HG03135 (cell line): ENCODE measurements at regions not wholly inside any gene's neighbourhood (a gene's known extent, or its start where the extent isn't known, plus 50 kb on each side); places are given as distances from the start of the nearest gene placed in this dataset.

Experiments used
- ATAC-seq: cut with Tn5 transposase; IDR thresholded peaks from one replicate; pipeline ENCODE4 v1.9.1; 2021; ENCODE audit warnings: mild to moderate bottlenecking, moderate library complexity; ENCODE audit not compliant: unreplicated experiment

DNA sequence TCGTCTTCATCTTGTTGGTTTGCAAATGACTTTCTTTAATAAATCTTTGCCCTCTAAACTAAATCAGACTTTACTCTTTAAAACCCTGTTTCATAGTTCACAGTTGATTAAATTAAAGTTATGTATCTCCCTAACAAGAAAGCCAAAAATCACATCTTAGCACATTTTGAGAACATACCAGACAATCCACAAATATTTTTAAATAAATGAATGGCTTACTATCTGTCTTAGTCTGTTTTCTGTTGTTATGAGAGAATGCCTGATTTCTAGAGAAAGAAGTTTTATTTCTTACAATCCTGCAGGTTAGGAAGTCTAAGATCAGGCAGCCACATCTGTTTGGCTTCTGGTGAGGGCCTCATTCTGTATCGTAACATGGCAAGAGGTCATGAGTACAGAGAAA, 1090.2 kb upstream of the PIK3C3 start:
- ATAC-seq, result no peak

DNA sequence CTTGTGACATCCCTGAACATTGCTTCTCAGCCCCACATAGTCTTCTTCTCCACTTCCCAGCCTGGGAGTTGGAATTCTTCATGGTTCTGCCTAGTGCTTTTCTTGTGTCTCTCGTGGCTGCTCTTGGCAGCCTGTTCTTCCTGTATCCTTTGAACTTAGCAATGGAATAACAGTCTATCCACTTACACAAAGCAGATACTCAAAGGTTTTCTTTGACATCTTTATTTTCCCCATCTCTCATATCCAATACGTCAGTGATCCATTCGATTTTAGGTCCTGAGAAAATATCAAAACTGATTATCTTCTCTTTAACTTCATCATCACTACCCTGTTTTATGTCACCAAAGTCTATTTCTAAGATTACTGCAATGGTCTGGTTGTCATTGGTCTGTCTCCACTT, 1091.2 kb upstream of the PIK3C3 start:
- ATAC-seq, result no peak

DNA sequence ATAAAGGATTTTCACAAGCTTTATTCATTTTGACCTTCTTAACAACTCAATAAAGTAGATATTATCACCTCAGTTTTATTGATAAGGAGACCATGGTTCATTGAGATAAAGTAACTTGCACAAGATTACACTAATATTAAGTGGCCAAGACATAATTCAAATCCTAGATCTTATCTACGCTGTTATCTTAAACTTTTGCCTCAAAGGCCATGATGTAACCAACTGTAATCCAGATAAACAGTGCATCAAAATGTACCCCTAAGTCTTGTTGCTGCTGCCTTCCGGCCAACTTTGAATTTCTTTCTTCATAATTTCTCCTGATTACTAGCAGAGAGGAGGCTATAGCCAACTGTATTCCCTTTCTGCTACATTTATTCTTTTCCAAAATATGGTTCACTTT, 1094.8 kb upstream of the PIK3C3 start:
- ATAC-seq, result no peak

DNA sequence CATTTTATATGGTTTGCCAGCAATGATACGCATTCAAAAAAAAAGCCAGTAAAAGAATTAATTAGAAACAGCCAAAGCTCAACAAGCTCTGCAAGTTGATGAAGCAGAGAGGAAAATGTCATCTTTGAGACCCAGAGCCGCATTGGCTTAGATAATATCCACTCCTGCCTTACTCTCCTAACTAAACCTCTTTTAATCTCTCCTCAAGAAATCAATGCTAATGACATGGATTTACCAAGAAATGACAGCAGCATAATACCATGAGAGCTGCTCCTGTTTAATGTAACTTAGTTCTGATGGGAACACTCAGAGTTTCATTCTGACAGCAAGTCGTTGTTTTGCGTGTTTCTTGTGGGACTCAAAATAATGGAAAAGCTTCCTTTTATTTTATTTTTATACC, 1099.4 kb upstream of the PIK3C3 start:
- no peak for ATAC-seq

DNA sequence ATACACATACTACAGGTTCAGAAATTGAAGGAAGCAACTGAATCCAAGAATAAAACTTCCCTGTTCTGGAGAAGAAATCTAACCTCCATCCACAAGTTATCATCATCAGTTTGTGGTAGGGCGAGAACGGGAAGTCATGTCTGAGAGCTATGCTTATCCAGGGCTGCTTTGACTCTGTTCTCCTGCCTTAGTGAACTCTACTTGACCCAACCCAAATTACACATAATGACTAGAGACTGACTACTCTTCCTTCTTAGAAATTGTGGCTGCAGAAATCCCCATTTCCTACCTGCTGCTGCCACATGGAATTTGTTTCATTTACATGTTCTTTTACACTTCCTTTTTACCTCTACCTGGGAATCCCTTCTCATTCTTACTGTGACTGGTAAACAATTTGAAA, 1102.6 kb upstream of the PIK3C3 start:
- no peak for ATAC-seq

DNA sequence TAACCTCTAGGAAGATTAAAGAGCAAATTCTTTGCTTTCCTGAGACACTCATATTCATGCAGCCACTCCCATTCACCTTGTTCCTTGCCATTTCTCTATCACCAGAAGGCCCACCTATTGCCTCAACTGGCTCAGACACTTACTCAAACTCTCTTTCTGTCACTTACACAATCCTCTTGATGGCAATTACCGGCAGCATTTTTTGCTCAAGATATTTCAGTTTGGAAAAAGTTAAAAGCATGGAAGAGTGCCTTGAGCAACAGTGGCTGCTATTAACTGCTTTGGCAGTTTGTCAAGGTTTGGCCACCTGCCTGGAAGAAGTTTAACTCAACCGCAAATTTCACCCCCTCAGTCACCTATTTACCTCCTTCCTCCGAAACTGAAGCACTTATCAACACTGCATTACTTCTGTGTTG, 1104.0 kb upstream of the PIK3C3 start:
- ATAC-seq, result no peak

DNA sequence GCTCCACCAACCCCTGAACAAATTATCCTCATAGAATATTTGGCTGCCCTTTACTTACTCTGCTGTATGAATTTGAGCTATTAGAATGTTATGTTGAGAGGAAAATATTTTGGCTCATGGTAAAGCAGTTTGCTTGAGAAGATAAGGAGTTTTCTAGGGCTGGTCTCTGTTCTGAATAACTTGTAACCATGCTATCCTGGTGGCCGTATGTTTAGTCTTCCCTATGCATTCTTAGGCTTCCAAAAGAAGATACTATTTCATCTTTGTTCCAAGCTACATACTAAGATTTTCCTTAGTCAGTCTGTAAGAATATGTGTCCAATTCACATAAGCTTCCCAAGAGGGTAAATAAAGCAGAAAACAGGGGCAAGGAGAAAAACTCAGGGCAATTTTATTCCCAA, 1105.1 kb upstream of the PIK3C3 start:
- ATAC-seq, result no peak

DNA sequence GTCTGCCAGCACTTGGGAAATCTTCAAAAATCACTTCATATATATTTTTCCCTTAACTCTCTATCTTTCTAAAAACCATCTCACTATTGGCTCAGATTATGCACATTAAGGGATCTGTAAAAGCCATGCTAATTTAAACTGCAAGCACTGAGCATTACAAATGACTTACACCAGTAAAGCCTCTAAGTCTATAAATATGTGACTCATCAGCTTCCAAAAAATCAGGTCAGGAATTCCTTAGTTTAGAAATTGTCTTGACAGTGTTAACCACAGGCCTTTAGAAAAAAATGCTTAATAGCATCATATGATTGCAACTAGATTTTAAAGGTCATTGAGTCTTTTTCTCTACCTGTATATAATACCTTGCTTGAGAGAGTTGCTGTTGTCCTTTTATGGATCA, 1113.6 kb upstream of the PIK3C3 start:
- no peak for ATAC-seq

DNA sequence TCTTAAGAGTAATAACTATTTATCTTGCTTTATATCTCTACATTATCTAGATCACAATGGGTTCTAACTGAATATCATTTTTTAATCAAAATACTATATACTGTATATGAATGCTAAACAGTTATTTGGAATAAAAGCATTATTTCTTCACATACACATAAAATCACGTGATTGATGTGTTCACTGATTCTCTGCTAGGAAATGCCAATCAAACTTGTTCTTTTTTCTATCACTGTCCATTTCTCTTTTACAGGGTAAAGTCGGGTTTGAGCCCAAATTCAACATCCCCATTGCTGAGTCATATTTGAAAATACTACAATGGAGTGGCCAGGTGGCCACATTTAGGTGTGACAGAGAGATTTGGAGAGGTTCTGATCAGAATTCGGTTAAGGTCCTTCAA, 1114.0 kb upstream of the PIK3C3 start:
- no peak for ATAC-seq

DNA sequence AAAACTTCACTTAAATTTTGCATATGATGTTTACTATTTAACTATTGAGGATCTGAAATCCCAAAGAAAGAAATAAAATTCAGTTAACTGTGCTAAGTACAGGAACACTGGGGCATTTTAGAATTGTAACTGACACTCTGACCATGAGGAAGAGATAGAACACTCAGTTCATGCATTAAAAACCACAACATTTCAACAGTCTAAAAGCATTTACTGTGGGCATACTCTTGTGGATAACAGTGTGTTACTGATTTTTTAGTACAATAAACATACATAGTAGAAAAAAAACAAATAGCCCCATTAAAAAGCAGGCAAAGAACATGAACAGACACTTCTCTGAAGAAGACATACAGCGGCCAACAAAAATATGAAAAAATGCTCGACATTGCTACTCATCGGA, 1122.7 kb upstream of the PIK3C3 start:
- no peak for ATAC-seq

DNA sequence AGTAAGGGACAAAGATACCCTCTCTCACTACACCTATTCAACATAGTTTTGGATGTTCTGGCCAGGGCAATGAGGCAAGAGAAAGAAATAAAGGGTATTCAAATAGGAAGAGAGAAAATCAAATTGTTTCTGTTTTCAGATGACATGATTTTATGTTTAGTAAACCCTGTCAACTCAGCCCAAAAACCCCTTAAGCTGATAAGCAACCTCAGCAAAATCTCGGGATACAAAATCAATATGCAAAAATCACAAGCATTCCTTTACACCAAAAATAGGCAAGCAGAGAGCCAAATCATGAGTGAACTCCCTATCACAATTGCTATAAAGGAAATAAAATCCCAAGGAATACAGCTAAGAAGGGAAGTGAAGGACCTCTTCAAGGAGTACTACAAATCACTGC, 1130.7 kb upstream of the PIK3C3 start:
- ATAC-seq, result no peak

DNA sequence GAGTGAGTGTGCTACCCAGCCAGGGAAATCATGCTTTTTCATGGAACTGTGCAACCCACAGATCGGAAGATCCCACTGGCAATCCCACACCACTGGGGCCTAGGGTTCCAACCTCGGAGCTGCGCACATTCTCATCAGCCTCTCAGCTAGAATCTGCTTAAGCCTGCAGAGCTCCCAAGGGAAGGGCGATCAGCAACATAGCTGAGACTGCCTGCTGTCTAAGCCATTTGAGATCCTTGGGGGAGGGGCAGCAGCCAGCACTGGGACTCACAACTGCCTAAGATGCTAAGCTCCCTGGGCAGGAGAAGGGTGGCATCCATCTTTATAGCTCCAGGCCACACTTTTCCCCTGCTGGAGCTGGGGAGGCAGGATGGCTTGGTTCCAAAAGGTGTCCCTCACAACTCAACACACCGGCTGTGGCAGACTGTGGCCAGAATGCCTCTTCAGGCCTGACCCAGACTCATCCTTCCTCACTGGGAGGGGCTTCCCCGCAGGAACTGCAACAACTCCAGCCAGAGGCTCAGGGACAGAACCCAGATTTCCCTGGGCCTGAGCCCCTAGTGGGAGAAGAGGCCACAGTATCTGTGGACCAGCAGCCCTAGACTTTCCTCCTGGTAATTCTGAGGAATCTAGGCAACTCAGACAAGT, 1133.3 kb upstream of the PIK3C3 start:
- ATAC-seq, result no peak

DNA sequence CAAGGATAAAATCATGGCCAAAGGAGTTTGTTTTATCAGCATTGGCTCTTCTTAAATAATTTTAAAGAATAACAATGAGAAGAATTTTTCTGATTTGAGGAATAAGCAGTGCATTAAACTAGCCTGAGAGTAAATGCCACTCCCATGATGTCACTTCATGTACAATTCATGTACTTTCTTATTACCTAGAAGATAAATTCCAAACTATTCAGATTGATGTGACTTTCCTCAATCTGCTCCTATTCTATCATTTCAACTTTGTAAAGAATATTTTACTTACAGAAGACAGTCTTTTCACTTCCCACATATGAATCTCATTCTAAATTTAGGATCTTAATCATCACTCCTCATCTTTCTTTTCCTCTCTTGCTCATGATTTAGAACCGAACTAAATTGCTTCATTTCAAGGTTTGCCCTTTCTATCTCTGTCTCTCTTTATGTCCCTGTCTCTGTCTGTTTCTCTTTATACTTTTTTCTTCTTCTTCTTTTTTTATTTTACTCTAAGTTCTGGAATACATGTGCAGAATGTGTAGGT, 1142.0 kb upstream of the PIK3C3 start:
- no peak for ATAC-seq

DNA sequence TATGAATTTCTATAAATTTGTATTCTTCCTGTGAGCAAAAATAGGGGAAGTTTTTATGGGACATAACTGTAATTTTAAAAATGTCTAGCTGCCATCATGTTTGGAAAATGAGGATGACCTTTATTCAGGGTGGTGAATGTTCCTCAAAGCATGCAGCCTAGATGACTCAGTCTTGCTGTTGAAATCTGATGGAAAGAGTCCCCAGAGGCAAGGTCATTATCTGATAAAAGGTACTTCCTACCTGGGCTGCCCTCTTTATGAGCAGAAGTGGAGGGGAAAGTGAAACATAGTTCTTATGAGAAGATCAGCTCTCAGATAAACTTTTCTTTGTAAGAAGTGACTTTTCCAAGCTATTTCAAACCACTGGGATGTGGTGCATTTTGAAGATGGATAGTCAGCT, 1144.7 kb upstream of the PIK3C3 start:
- no peak for ATAC-seq

DNA sequence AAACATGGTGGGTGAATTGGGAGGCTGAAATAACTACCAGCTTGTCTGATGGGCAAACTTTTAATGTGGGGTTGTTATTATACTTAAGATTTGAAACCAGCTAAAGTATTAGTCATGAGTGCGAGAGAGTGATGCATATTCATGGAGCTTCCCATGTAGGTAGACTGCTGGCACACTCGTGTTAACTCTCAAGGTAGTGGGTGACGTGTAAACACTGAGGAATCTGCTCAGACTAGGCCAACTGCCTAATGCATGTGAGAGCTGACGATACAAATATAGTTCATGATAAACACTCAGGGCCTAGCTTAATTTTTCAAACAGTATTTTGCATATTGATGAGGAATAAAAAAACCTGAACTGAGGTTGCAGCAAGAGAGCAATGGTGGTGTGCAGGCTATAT, 1165.7 kb upstream of the PIK3C3 start:
- ATAC-seq, result no peak

DNA sequence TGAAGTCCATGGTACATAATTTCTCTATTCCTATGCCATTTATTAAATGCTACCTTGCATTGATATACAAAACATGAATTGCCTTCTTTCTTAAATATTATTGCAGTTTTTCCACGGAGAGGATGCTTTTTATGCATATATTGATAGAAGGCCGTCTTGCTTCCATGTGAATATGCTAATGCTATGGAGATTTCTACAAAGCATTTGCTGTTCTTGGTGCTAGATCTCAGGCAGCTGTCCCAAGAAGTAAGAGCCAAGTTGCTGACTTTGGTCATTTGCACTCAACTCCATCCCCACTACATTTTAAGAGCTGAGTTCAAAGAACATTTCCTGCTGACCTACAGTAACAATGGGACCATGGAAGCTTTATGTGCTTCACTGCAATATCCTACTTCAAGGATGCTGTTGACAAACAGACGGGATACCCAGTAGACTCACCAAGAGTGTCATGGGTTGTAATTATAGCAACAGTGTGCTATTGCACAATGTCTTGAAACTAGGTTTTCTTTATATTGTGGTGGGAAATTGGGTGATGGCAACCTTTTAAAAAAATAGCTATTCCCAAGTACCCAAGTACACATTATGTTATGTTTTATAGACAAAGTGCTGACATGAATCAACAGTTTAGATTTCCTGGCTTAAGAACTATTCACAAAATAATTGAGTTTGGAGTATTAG, 1172.4 kb upstream of the PIK3C3 start:
- ATAC-seq, result no peak

DNA sequence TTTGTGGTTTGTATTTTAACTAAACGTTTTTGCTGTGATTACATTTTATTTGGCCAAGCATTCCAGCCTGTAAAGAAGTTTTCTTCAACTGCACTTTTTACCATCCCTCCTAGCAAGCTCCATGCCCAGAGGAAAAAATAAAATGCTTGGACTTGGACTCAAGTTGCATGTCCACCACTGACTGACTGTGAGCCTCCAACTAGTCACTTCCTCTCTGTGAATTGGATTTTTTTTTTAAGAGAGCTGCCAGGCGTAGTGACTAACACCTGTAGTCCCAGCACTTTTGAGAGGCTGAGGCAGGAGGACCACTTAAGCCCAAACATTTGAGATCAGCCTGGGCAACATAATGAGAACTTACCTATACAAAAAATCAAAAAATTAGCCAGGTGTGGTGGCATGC, 1185.2 kb upstream of the PIK3C3 start:
- no peak for ATAC-seq

DNA sequence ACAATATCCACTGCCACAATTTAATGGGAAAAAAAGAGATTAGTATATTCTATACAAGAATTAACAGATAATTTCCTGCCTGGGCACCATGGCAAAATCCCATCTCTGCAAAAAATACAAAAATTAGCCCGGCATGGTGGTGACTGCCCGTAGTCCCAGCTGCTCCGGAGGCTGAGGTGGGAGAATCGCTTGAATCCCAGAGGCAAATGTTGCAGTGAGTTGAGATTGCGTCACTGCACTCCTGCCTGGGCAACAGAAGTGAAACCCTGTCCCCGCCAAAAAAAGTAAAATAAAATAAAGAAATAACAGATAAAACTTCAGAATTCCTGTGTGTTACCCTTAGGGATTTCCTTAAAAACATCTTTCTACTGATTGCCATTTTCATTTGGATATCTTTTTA, 1194.8 kb upstream of the PIK3C3 start:
- no peak for ATAC-seq

DNA sequence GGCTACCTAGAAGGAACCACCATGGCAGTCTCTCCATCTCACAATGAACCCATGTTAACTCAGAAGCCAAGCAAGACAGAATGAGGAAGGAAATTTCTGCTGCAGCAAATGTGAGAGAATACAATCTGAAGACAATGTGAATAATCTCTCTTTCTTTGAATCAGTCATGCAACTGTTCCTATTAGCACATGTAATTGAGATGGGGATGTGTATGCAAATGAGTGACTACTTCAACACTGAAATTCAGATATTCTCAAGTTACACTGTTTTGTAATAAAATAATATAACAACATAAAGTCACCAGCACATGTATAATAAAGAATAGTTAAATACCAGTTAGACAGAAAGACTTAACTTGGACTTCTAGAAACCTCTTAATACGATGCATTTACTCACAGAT, 1200.6 kb upstream of the PIK3C3 start:
- no peak for ATAC-seq

DNA sequence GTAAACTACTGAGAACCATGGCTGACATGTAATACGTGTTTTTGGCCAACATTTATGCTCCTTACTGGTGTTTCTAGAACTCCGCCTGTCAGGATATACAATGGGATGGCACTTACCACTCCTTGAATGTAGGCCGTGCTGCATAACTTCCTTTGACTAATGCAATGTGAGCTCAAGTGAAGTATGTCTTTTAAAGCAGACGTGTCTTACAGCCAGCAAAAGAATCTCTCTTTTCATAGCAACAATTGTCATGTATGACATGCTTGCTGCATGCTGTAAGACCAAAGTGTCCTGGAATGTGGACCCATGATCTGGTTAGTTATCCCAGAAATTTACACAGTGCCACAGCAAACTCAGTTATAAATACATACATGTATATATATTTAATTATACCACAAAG, 1202.7 kb upstream of the PIK3C3 start:
- no peak for ATAC-seq

DNA sequence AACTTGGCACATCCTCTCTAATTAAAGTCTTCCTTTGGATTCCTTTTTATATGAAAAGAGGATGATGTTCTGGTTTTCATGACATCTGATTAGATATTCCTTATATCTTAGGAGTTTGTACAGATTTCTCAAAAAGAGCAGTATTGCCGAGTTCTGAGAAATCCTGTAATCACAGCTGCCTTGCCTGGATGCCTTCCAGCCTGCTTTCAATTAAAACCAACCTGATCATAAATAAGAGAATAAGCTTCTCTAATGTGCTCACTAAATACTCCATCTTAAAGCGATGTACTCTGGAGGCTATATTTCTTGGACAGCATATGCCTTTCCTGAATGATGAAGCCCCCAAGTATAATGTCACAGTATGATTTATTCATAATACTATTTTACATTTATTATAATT, 1203.8 kb upstream of the PIK3C3 start:
- no peak for ATAC-seq

DNA sequence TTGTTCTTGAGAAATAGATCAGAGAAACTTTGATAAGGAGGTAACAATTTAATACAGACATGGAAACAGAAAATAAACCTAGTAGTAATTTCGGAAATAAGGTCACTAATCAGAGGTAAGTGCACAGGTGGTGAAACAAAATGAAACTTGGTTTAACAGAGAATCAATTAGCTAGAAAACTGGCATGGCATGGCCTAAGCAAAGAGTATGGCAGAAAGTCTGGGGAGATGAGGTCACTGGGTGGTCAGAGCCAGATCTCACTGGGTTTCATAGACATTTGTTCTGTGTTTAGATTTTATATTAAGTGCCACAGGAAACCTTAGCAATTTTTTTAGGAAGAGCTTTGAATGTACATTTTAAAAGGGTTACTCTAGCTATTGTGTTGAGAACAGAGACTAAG, 1216.0 kb upstream of the PIK3C3 start:
- ATAC-seq, result no peak
